ENCODE measurements at regions not wholly inside any gene's neighbourhood (a gene's known extent, or its start where the extent isn't known, plus 50 kb on each side); places are given as distances from the start of the nearest gene placed in this dataset.

DNA sequence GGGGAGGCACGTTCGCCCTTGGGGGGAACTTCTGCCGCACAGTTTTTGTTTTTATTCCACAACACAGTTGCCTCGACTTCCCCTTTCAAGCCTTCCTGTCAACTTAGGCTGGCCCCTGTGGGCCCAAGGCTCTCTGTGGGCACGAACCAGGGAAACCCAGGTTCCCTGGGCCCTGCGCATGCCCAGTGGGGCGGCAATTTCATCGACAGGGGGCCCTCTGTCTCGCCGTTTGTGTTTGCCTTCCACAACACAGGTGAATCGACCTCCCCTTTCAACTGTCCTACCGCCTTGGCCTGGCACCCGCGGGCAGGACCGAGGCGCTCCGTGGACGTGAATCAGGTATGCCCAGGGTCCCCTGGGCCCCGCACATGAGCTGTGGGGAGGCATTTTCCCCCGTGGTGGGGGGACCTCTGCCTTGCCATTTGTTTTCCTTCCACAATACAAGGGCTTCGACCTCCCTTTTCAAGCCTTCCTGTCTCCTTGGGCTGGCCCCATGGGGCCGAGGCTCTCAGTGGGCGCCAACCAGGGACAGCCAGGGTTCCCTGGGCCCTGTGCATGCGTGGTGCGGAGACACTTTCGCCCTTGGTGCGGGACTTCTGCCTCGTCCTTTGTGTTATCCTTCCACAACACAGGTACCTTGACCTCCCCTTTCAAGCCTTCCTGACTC is 354.0 kb downstream of the ALG10 start:
- TF ChIP-seq, protein P1, sequence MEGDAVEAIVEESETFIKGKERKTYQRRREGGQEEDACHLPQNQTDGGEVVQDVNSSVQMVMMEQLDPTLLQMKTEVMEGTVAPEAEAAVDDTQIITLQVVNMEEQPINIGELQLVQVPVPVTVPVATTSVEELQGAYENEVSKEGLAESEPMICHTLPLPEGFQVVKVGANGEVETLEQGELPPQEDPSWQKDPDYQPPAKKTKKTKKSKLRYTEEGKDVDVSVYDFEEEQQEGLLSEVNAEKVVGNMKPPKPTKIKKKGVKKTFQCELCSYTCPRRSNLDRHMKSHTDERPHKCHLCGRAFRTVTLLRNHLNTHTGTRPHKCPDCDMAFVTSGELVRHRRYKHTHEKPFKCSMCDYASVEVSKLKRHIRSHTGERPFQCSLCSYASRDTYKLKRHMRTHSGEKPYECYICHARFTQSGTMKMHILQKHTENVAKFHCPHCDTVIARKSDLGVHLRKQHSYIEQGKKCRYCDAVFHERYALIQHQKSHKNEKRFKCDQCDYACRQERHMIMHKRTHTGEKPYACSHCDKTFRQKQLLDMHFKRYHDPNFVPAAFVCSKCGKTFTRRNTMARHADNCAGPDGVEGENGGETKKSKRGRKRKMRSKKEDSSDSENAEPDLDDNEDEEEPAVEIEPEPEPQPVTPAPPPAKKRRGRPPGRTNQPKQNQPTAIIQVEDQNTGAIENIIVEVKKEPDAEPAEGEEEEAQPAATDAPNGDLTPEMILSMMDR (conservative IDR thresholded peaks at IDR 0.05; ENCODE audit: low read length), result no peak
- no peak for TF ChIP-seq EZH2phosphoT487 (IDR thresholded peaks at IDR 0.05; ENCODE audit: borderline replicate concordance)

Measured in Loucy (cell line).